ENCODE measurements at regions not wholly inside any gene's neighbourhood (a gene's known extent, or its start where the extent isn't known, plus 50 kb on each side); places are given as distances from the start of the nearest gene placed in this dataset.
A peak's percentile ranks its signal among the peaks of the same experiment; 100 is the strongest.

DNA sequence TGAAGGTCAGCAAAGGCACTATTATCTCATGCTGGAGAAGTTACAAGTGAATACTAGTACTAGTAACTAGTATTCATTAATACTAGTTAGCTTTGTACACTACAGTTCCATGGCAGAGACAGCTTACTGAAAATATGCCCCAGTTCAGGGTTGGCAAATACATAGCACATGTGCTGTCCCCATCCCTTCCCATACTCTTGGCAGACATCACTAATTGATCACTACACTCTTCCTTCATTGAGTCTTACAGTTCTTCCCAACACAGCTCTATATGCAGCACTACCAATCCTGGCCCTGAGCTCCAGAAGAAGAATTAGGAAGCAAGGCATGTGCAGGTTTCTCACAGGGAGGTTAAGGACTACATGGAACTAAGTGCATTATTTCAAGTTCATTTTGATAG, 168.3 kb upstream of the EEA1 start:
- H3K27me3 ChIP-seq (ENCODE audit: insufficient read depth, low read length) = no peaks in the 10 kb centered on the region
- H3K36me3 ChIP-seq (ENCODE audit: insufficient read depth, low read length) = no peaks in the 10 kb centered on the region
- TF ChIP-seq EZH2 (IDR thresholded peaks at IDR 0.05; ENCODE audit: borderline replicate concordance, low read length) (no peak), CTCF (IDR thresholded peaks at IDR 0.05; ENCODE audit: low read length) (no peak)
- no peaks in the 10 kb centered on the region for H3K9me3 ChIP-seq (ENCODE audit: low read length)
- H2AFZ ChIP-seq (ENCODE audit: low read length) = no peak overlapping the region
- no peaks in the 10 kb centered on the region for H4K20me1 ChIP-seq (ENCODE audit: insufficient read depth, low read length)
- H3K9ac ChIP-seq (ENCODE audit: low read length) = no peak overlapping the region
- no peaks in the 10 kb centered on the region for H3K9me2 ChIP-seq (ENCODE audit: low read depth, low read length)
- H3K4me1 ChIP-seq (ENCODE audit: insufficient read depth, low read length, severe bottlenecking) = peaks cover 11% of the 10 kb centered on the region
- H3K79me2 ChIP-seq (ENCODE audit: insufficient read depth, low read length) = no peaks in the 10 kb centered on the region
- no peak overlapping the region for H3K27ac ChIP-seq (ENCODE audit: low read depth, low read length, poor library complexity, severe bottlenecking)
- H3F3A ChIP-seq (ENCODE audit: insufficient read depth, low read length) = no peaks in the 10 kb centered on the region
- H3K4me2 ChIP-seq (ENCODE audit: low read length) = no peak overlapping the region
- H3K4me3 ChIP-seq (ENCODE audit: low read depth, low read length, poor library complexity, severe bottlenecking) = no peak overlapping the region

DNA sequence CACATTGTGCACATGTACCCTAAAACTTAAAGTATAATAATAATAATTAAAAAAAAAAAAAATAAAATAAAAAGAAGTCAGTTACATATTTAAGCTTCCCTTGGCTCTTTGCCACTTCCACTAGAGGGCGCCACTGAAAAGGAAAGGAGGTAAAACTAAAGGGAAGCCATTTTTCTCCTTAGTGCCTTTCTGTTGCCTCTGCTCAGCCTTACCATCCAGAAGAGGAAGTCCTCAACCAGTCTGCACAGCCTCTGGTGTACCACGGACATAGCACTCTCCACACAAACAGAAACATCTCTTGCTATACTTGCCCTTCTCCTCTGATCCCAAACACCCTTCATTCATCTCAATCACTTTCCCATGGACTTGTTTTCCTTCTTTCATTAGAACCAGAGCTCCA, 169.0 kb upstream of the EEA1 start:
- Histone ChIP-seq H3K27me3 (ENCODE audit: insufficient read depth, low read length) (no peaks in the 10 kb centered on the region), H4K20me1 (ENCODE audit: insufficient read depth, low read length) (no peaks in the 10 kb centered on the region), H3K27ac (ENCODE audit: low read depth, low read length, poor library complexity, severe bottlenecking) (no peak overlapping the region), H3K4me2 (ENCODE audit: low read length) (no peak overlapping the region), H3K9me2 (ENCODE audit: low read depth, low read length) (no peaks in the 10 kb centered on the region), H3K4me3 (ENCODE audit: low read depth, low read length, poor library complexity, severe bottlenecking) (no peak overlapping the region), H3K4me1 (ENCODE audit: insufficient read depth, low read length, severe bottlenecking) (peaks cover 11% of the 10 kb centered on the region), H3F3A (ENCODE audit: insufficient read depth, low read length) (no peaks in the 10 kb centered on the region), H3K9me3 (ENCODE audit: low read length) (no peaks in the 10 kb centered on the region), H3K36me3 (ENCODE audit: insufficient read depth, low read length) (no peaks in the 10 kb centered on the region), H3K9ac (ENCODE audit: low read length) (no peak overlapping the region), H3K79me2 (ENCODE audit: insufficient read depth, low read length) (no peaks in the 10 kb centered on the region), H2AFZ (ENCODE audit: low read length) (peak overlapping the region; percentile 71; the same call in 1 of the 2 replicates)
- TF ChIP-seq CTCF (IDR thresholded peaks at IDR 0.05; ENCODE audit: low read length) (peak; percentile 55), EZH2 (IDR thresholded peaks at IDR 0.05; ENCODE audit: borderline replicate concordance, low read length) (no peak)

GRCh38 chr12:93099792-93100191, 170.7 kb upstream of the EEA1 start:
- no peaks in the 10 kb centered on the region for H3K36me3 ChIP-seq (ENCODE audit: insufficient read depth, low read length)
- peaks cover 11% of the 10 kb centered on the region for H3K4me1 ChIP-seq (ENCODE audit: insufficient read depth, low read length, severe bottlenecking)
- no peak overlapping the region for H2AFZ ChIP-seq (ENCODE audit: low read length)
- TF ChIP-seq CTCF (IDR thresholded peaks at IDR 0.05; ENCODE audit: low read length) = no peak
- no peak for TF ChIP-seq EZH2 (IDR thresholded peaks at IDR 0.05; ENCODE audit: borderline replicate concordance, low read length)
- H3K4me3 ChIP-seq (ENCODE audit: low read depth, low read length, poor library complexity, severe bottlenecking) = no peak overlapping the region
- H3K79me2 ChIP-seq (ENCODE audit: insufficient read depth, low read length) = no peaks in the 10 kb centered on the region
- H3K4me2 ChIP-seq (ENCODE audit: low read length) = no peak overlapping the region
- no peaks in the 10 kb centered on the region for H3K27me3 ChIP-seq (ENCODE audit: insufficient read depth, low read length)
- no peak overlapping the region for H3K9ac ChIP-seq (ENCODE audit: low read length)
- no peaks in the 10 kb centered on the region for H3K9me2 ChIP-seq (ENCODE audit: low read depth, low read length)
- H3K9me3 ChIP-seq (ENCODE audit: low read length) = no peaks in the 10 kb centered on the region
- no peak overlapping the region for H3K27ac ChIP-seq (ENCODE audit: low read depth, low read length, poor library complexity, severe bottlenecking)
- H4K20me1 ChIP-seq (ENCODE audit: insufficient read depth, low read length) = no peaks in the 10 kb centered on the region
- H3F3A ChIP-seq (ENCODE audit: insufficient read depth, low read length) = no peaks in the 10 kb centered on the region
